Lower leg skin (tissue), 4 donors: ENCODE measurements at regions not wholly inside any gene's neighbourhood (a gene's known extent, or its start where the extent isn't known, plus 50 kb on each side); places are given as distances from the start of the nearest gene placed in this dataset.

ENCODE experiments used
- DNase-seq, 2 donors: peaks; one replicate each; pipeline ENCODE4 v3.0.0-alpha.2; 2019; ENCODE audit warnings: low spot score in 2 of 2
- H3K4me3 ChIP-seq: fragments of 200-600 bp; sonication (generic); 2 replicates; pipeline ENCODE4 v1.5.1; 2017; ENCODE audit warnings: mild to moderate bottlenecking, low read depth; ENCODE audit not compliant: poor library complexity, severe bottlenecking
- CTCF ChIP-seq, 3 donors: fragments of 450-650 bp; IDR thresholded peaks; one replicate each; pipeline ENCODE4 v1.5.1; 2016; ENCODE audit warnings: antibody characterized with exemption in 3 of 3, mild to moderate bottlenecking in 3 of 3, moderate library complexity in 2 of 3
- POLR2A ChIP-seq, 2 donors: fragments of 450-650 bp; IDR thresholded peaks; one replicate each; pipeline ENCODE4 v1.6.1; 2016 to 2017; ENCODE audit warnings: antibody characterized with exemption in 2 of 2, mild to moderate bottlenecking in 1 of 2, moderate library complexity in 1 of 2
- WGBS, 2 donors: methylation state at CpG; one replicate each; pipeline ENCODE4 v1.1.5; 2018; 5-methylcytosine and 5-hydroxymethylcytosine counted together
- intact Hi-C: fragments of 100-400 bp; cut with DNase I; formaldehyde crosslinking; loops from one replicate; pipeline ENCODE4 v1.15.0; 2023; ENCODE audit warnings: low total_unique reads

GRCh38 chr5:97778451-97778850, 595.4 kb upstream of the RIOK2 start:
- DNase-seq, result no peak
- 80 to 89% methylated on average over 2 of the region's 2 CpGs for WGBS, 2 donors
- intact Hi-C loops, result no loop called here
- no peak for TF ChIP-seq POLR2A (IDR thresholded peaks at IDR 0.05)
- TF ChIP-seq CTCF (IDR thresholded peaks at IDR 0.05), result no peak
- H3K4me3 ChIP-seq, result no peak overlapping the region

GRCh38 chr5:97788369-97788768, 605.3 kb upstream of the RIOK2 start:
- TF ChIP-seq POLR2A (IDR thresholded peaks at IDR 0.05) (no peak), CTCF (IDR thresholded peaks at IDR 0.05) (no peak)
- intact Hi-C loops, result no loop called here
- 84 to 88% methylated on average over 1 of the region's 1 CpG for WGBS, 2 donors
- no peak for DNase-seq
- H3K4me3 ChIP-seq, result no peak overlapping the region

GRCh38 chr5:97797994-97798451, 615.0 kb upstream of the RIOK2 start:
- WGBS, 2 donors, result 43 to 56% methylated on average over 1 of the region's 1 CpG
- H3K4me3 ChIP-seq, result no peak overlapping the region
- DNase-seq, result no peak
- TF ChIP-seq CTCF (IDR thresholded peaks at IDR 0.05) (no peak), POLR2A (IDR thresholded peaks at IDR 0.05) (no peak)
- intact Hi-C loops, result no loop called here

DNA sequence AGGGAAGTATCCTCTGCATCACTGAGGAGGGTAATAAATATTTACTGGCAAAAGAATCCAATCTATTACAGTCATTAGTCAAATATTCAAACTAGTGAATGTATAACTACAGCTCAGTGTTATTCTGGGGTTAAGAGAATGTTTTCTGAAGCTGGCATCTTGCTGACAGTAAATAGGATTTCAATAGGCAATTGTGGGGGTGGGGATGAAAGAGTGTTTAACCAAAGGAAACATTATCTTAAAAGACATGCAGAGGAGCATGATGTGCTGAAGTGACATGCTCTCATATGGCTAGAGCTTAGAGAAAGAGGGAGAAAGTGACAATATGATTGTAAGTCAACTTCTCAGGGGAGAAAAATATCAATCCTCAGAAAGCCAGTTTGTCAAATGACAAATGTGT, 618.4 kb upstream of the RIOK2 start:
- no peak overlapping the region for H3K4me3 ChIP-seq
- no peak for TF ChIP-seq POLR2A (IDR thresholded peaks at IDR 0.05)
- TF ChIP-seq CTCF (IDR thresholded peaks at IDR 0.05), result no peak
- no peak for DNase-seq
- intact Hi-C loops, result no loop called here

DNA sequence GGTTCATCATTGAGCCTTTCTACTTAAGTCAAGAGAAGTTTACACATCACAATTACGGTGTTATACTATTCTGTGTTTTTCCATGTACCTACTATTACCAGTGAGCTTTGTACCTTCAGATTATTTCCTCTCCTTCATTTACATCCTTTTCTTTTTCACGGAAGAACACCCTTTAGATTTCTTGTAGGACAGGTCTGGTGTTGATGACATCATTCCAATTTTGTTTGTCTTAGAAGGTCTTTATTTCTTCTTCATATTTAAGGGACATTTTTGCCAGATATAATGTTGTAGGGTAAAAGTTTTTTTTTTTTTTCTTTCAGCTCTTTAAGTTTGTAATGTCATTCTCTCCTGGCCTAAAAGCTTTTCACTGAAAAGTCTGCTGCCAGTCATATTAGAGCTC, 637.1 kb upstream of the RIOK2 start:
- intact Hi-C loops, result no loop called here

More for the DNA sequence above, 637.1 kb upstream of the RIOK2 start:
- DNase-seq, result no peak
- no peak for TF ChIP-seq POLR2A (IDR thresholded peaks at IDR 0.05)
- TF ChIP-seq CTCF (IDR thresholded peaks at IDR 0.05), result no peak
- no peak overlapping the region for H3K4me3 ChIP-seq
- WGBS, 2 donors, result 70 to 93% methylated on average over 2 of the region's 2 CpGs
